Endothelial cell of umbilical vein (primary cell): ENCODE measurements at regions not wholly inside any gene's neighbourhood (a gene's known extent, or its start where the extent isn't known, plus 50 kb on each side); places are given as distances from the start of the nearest gene placed in this dataset.

Source experiments
- CTCF ChIP-seq, 2 donors: IDR thresholded peaks; 1 replicate in 1 of 2; 2 replicates in 1 of 2; pipeline ENCODE4 v1.5.1; 2011; ENCODE audit warnings: low read length in 2 of 2, mild to moderate bottlenecking in 2 of 2, moderate library complexity in 2 of 2, control low read depth in 1 of 2, inconsistent platforms in 1 of 2, low read depth in 1 of 2; ENCODE audit not compliant: insufficient read depth in 1 of 2; ENCODE audit errors: extremely low read depth in 1 of 2
- EZH2 ChIP-seq: IDR thresholded peaks from 2 replicates; pipeline ENCODE4 v1.6.1; 2012; ENCODE audit warnings: borderline replicate concordance, low read depth, mild to moderate bottlenecking, moderate library complexity, low read length, inconsistent platforms; ENCODE audit not compliant: severe bottlenecking
- FOS ChIP-seq: IDR thresholded peaks from 2 replicates; pipeline ENCODE4 v1.6.1; 2011; ENCODE audit warnings: mild to moderate bottlenecking, low read length, moderate library complexity, borderline replicate concordance; ENCODE audit not compliant: insufficient read depth
- JUN ChIP-seq: IDR thresholded peaks from 2 replicates; pipeline ENCODE4 v1.6.1; 2011; ENCODE audit warnings: borderline replicate concordance, low read depth; ENCODE audit not compliant: insufficient read length, insufficient read depth
- MAX ChIP-seq: IDR thresholded peaks from 2 replicates; pipeline ENCODE4 v1.6.1; 2011; ENCODE audit not compliant: insufficient read depth, insufficient read length
- POLR2A ChIP-seq: IDR thresholded peaks from 2 replicates; pipeline ENCODE4 v1.6.1; 2012; ENCODE audit warnings: low read depth, mild to moderate bottlenecking, control low read depth, low read length
- POLR2AphosphoS5 ChIP-seq: IDR thresholded peaks from 2 replicates; pipeline ENCODE4 v1.6.1; 2012; ENCODE audit warnings: low read depth, mild to moderate bottlenecking, control low read depth, low read length, moderate library complexity; ENCODE audit not compliant: insufficient read depth

DNA sequence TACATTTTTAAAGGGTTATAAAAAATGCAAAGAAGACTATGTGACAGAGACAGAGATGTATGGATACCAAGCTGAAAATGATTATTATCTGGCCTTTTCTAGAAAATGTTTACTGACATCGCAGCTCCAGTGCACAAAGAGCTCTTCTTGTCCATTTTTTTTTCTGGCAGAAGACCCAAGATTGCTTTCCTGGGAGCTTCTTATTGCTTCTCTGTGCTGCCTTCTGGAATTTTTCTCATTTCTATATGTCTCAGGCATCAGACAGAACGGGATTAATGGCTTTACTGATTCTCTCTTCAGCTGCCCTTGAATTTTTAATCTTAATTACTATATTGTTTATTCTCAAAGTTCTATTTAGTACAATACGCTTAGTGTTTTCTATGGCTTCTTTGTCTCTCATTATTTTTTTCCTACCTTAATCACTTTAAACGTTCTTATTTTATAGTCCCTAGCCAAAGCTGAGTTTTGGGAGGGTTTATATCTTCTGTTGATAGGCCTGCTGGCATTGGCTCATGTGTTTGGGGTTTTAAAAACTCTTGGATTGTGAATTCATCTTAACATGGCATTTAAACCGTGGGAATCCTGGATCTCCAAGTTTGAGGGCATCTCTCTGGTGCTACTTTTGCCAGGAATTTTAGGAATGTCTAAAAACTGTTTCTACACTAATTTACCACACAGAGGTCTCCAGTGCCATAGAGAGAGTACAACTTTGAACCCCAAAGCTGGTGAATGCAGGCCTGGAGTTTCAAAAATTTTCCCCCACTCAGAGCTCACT is 138.9 kb upstream of the LNX1 start:
- TF ChIP-seq CTCF (IDR thresholded peaks at IDR 0.05; ENCODE audit: extremely low read depth in 1 of 2, insufficient read depth in 1 of 2, low read depth in 1 of 2, low read length in 2 of 2) (no peak), POLR2A (no peak), POLR2AphosphoS5 (no peak), EZH2 (no peak), JUN (no peak), MAX (no peak), FOS (no peak)
